Effector memory CD8-positive, alpha-beta T cell (primary cell): ENCODE measurements at regions not wholly inside any gene's neighbourhood (a gene's known extent, or its start where the extent isn't known, plus 50 kb on each side); places are given as distances from the start of the nearest gene placed in this dataset.
A peak's percentile ranks its signal among the peaks of the same experiment; 100 is the strongest.

Experiments
- ATAC-seq: fragments of 150-1000 bp; cut with Tn5 transposase; replicated peaks from 2 replicates; pipeline ENCODE4 v1.10.0; 2021; ENCODE audit warnings: mild to moderate bottlenecking, moderate library complexity
- DNase-seq, 3 experiments: peaks; one replicate each; pipeline ENCODE4 v3.0.0; 2021
- H3K27ac Mint-ChIP-seq, 2 donors: one replicate each; pipeline ENCODE4 v1.8.0; 2022; ENCODE audit warnings: mild to moderate bottlenecking in 2 of 2, mixed read lengths in 2 of 2, moderate library complexity in 2 of 2
- H3K27me3 Mint-ChIP-seq, 2 donors: one replicate each; pipeline ENCODE4 v1.8.0; 2022; ENCODE audit warnings: mixed read lengths in 2 of 2
- H3K36me3 Mint-ChIP-seq: one replicate; pipeline ENCODE4 v1.8.0; 2022; ENCODE audit warnings: mild to moderate bottlenecking, moderate library complexity, mixed read lengths; ENCODE audit not compliant: insufficient read depth
- H3K4me1 Mint-ChIP-seq, 2 donors: one replicate each; pipeline ENCODE4 v1.8.0; 2022; ENCODE audit warnings: low read depth in 2 of 2, mixed read lengths in 2 of 2
- H3K4me3 Mint-ChIP-seq, 2 donors: one replicate each; pipeline ENCODE4 v1.8.0; 2022; ENCODE audit warnings: mild to moderate bottlenecking in 2 of 2, mixed read lengths in 2 of 2, moderate library complexity in 2 of 2
- H3K9me3 Mint-ChIP-seq, 2 donors: one replicate each; pipeline ENCODE4 v1.8.0; 2022; ENCODE audit warnings: mixed read lengths in 2 of 2

- H3K9me3 Mint-ChIP-seq: no peaks in the 10 kb centered on the region
- peak overlapping the region; percentile 65 to 67 for H3K4me3 Mint-ChIP-seq
- peaks cover 37 to 45% of the 10 kb centered on the region in 2 donors for H3K27me3 Mint-ChIP-seq
- H3K27ac Mint-ChIP-seq: no peak overlapping the region
- ATAC-seq (no peak), DNase-seq (no peak)
- H3K4me1 Mint-ChIP-seq: peaks cover 0 to 6% of the 10 kb centered on the region in 2 donors
- no peaks in the 10 kb centered on the region for H3K36me3 Mint-ChIP-seq
These were observed 97.6 kb upstream of the MAML3 start for GRCh38 chr4:140251571-140251970.

DNA sequence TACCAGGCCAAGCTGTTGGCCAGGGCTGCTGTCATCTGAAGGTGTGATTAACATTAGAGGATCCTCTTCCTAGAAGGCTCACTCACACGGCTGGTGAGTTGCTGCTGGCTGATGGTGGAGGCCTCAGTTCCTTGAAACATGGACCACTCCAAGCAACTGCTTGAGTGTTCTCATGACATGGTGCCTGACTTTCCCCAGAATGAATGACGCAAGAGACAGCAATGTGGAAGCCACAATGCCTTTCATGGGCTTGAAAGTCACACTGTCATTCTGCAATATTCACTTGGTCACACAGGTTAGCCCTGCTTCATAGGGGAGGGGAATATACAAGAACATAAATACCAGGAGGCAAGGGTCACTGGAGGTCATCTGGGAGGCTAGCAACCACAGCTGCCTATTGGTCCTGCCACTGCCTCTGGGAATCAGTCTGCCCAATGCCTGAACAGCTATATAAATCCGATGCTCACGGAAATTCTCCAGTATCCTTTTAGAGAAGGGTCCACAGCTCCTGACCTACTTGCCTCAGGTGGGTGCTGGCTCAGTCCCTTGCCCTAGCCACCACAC is 97.1 kb upstream of the MAML3 start:
- Mint-ChIP-seq H3K36me3 (no peaks in the 10 kb centered on the region), H3K4me3 (no peak overlapping the region), H3K4me1 (peaks cover 0 to 6% of the 10 kb centered on the region in 2 donors), H3K9me3 (no peaks in the 10 kb centered on the region), H3K27me3 (peaks cover 37 to 45% of the 10 kb centered on the region in 2 donors), H3K27ac (no peak overlapping the region)
- ATAC-seq: no peak
- no peak for DNase-seq

- peaks cover 0 to 6% of the 10 kb centered on the region in 2 donors for H3K4me1 Mint-ChIP-seq
- no peaks in the 10 kb centered on the region for H3K9me3 Mint-ChIP-seq
- DNase-seq (no peak), ATAC-seq (no peak)
- no peak overlapping the region for H3K4me3 Mint-ChIP-seq
- H3K36me3 Mint-ChIP-seq: no peaks in the 10 kb centered on the region
- no peak overlapping the region for H3K27ac Mint-ChIP-seq
- H3K27me3 Mint-ChIP-seq: peaks cover 37 to 38% of the 10 kb centered on the region in 2 donors
These were observed 95.4 kb upstream of the MAML3 start for GRCh38 chr4:140249351-140249750.

GRCh38 chr4:140247237-140247636 is 93.3 kb upstream of the MAML3 start:
- Mint-ChIP-seq H3K9me3 (no peaks in the 10 kb centered on the region), H3K27ac (no peak overlapping the region), H3K36me3 (no peaks in the 10 kb centered on the region), H3K4me1 (peaks cover 3 to 9% of the 10 kb centered on the region in 2 donors), H3K27me3 (peaks cover 24 to 30% of the 10 kb centered on the region in 2 donors), H3K4me3 (no peak overlapping the region)
- DNase-seq: no peak
- no peak for ATAC-seq

DNA sequence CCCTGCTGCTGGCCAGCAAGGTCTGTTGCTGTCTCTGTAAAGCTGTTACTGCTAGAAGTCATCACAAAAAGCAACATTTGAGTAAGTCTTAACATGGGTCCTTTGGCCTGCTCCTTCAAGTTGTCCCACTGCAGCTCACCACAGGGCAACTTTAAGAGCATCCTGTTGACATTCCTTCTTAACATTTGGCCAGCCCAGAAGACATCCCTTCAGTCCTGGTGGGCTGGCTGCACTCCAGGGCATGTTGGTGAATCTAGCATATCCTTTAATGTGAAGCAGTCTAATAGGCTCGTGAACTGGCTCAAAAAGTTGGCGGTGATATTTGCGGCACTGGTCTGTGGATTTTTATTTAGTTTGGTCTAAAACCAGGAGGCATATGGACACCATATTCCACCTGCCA is 92.2 kb upstream of the MAML3 start:
- DNase-seq: no peak
- Mint-ChIP-seq H3K9me3 (no peaks in the 10 kb centered on the region), H3K4me1 (peaks cover 3 to 9% of the 10 kb centered on the region in 2 donors), H3K4me3 (no peak overlapping the region), H3K36me3 (no peaks in the 10 kb centered on the region), H3K27me3 (peaks cover 14 to 28% of the 10 kb centered on the region in 2 donors), H3K27ac (no peak overlapping the region)
- no peak for ATAC-seq

DNA sequence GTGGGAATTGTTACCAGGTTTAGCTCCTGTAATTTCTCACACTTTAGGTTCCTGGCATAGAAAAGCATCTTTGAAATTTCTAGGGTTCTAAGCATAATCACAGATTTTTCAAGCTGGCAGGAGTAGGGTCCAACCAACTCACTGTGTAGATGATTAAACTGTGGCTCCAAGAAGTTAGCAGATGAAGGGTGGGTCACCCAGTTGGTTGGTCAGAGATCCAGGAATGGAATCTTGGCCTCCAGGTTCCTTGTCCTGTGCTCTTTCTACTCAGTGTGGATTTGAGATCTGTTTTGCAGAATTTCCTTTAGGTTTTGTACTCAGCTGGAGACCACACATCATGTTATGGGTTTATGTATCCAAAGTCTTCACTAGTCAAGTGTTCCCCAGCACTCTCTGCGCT is 90.3 kb upstream of the MAML3 start:
- peaks cover 6 to 28% of the 10 kb centered on the region in 2 donors for H3K27me3 Mint-ChIP-seq
- no peaks in the 10 kb centered on the region for H3K36me3 Mint-ChIP-seq
- H3K27ac Mint-ChIP-seq: no peak overlapping the region
- no peak overlapping the region for H3K4me3 Mint-ChIP-seq
- H3K9me3 Mint-ChIP-seq: no peaks in the 10 kb centered on the region
- H3K4me1 Mint-ChIP-seq: peaks cover 3 to 9% of the 10 kb centered on the region in 2 donors
- no peak for ATAC-seq
- no peak for DNase-seq

DNA sequence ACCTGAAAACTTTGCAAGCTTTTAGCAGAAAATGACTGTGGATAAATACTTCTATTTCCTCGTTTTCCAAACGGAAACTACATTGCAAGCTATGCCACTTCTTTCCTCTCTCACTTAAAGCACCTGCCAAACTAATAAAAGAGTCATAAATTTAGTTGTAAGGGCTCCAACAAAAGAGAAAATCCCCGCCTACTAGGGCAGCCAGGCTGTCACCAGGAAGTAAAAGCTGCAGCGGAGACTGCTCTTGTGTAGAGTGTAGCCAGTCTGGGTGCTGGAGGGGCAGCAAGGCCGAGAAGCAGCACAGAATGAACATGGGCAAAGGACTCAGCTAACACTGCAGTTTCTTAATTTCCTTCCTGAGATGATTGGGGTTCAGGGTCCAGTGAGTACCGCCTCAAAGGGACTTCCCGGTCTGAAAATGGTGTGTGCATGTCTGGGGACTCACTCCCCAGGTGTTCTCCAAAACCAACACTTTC is 89.3 kb upstream of the MAML3 start:
- H3K4me1 Mint-ChIP-seq: peaks cover 3 to 9% of the 10 kb centered on the region in 2 donors
- ATAC-seq (peak; percentile 33), DNase-seq (no peak)
- H3K27ac Mint-ChIP-seq: no peak overlapping the region
- H3K4me3 Mint-ChIP-seq: no peak overlapping the region
- H3K9me3 Mint-ChIP-seq: no peaks in the 10 kb centered on the region
- peaks cover 16 to 28% of the 10 kb centered on the region in 2 donors for H3K27me3 Mint-ChIP-seq
- H3K36me3 Mint-ChIP-seq: no peaks in the 10 kb centered on the region

GRCh38 chr4:140242357-140243277 is 88.6 kb upstream of the MAML3 start:
- Mint-ChIP-seq H3K4me1 (peaks cover 3 to 9% of the 10 kb centered on the region in 2 donors), H3K4me3 (no peak overlapping the region), H3K27me3 (peaks cover 23 to 28% of the 10 kb centered on the region in 2 donors), H3K36me3 (no peaks in the 10 kb centered on the region), H3K27ac (no peak overlapping the region), H3K9me3 (no peaks in the 10 kb centered on the region)
- DNase-seq (no peak), ATAC-seq (peak; percentile 19)

- Mint-ChIP-seq H3K4me3 (no peak overlapping the region), H3K4me1 (peaks cover 3 to 9% of the 10 kb centered on the region in 2 donors), H3K36me3 (no peaks in the 10 kb centered on the region), H3K27ac (no peak overlapping the region), H3K9me3 (no peaks in the 10 kb centered on the region), H3K27me3 (peaks cover 41 to 42% of the 10 kb centered on the region in 2 donors)
- no peak for DNase-seq
- ATAC-seq: no peak
These were observed 86.3 kb upstream of the MAML3 start for GRCh38 chr4:140240237-140240636.

DNA sequence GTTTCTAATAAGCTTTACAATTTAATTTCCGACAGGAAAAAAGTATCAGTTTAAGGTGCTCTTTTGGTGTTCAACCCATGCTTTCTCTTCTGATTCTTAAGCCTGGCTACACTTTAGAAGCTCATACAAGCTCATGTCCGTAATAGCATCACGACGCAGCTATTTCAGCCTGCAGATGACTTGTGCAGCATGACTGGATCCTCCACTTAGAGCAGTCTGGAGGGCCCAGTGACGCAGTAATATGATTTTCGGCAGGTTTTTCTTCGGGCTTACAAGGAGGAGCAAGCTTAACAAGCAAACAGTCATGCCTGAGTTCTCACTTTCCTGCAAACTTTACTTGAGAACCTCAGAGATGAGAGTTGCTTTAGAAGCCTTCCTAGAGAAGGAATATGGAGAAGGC is 85.3 kb upstream of the MAML3 start:
- ATAC-seq (no peak), DNase-seq (no peak)
- Mint-ChIP-seq H3K9me3 (no peaks in the 10 kb centered on the region), H3K4me3 (no peak overlapping the region), H3K36me3 (no peaks in the 10 kb centered on the region), H3K27ac (no peak overlapping the region), H3K27me3 (peaks cover 41 to 42% of the 10 kb centered on the region in 2 donors), H3K4me1 (peaks cover 3 to 9% of the 10 kb centered on the region in 2 donors)

DNA sequence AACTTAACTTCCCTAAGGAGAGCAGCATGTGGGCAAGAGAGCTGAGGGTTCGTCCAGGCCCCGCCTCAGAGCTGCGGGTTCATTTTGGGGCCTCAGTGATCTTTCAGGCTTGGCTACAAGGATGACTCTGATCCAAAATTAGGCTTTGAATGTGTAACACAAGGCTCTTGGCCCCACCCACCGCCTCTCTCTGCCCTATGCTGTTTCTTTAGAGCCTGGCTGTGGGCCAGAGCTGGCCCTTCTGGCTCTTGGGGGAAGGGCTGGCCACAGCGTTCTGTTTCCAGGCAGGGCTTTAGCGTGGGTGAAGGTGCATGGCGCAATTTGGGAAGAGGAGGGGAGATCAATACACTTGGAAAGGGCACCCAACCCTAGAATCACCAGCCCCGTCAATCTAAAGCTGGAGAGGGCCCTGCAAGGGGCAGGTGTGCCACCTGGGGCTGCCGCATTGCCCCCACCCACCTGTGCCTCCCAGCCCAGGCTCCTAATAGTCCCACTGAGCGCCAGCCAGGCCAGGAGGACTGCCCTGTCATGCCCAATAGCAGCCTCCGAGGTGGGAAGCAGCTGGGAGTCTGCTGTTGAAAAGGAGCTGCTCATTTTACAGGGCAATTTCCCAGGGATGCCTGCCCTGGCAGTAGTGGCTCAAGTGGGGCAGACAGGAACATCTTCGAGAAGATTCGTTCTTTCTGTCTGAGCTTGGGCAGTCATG is 84.5 kb upstream of the MAML3 start:
- Mint-ChIP-seq H3K9me3 (no peaks in the 10 kb centered on the region), H3K27ac (no peak overlapping the region), H3K27me3 (peaks cover 41 to 42% of the 10 kb centered on the region in 2 donors), H3K4me1 (peaks cover 3 to 7% of the 10 kb centered on the region in 2 donors), H3K36me3 (no peaks in the 10 kb centered on the region), H3K4me3 (no peak overlapping the region)
- DNase-seq (no peak), ATAC-seq (no peak)

- Mint-ChIP-seq H3K4me3 (no peak overlapping the region), H3K27ac (no peak overlapping the region), H3K27me3 (peaks cover 41 to 42% of the 10 kb centered on the region in 2 donors), H3K9me3 (no peaks in the 10 kb centered on the region), H3K4me1 (peaks cover 2 to 3% of the 10 kb centered on the region in 2 donors), H3K36me3 (no peaks in the 10 kb centered on the region)
- ATAC-seq (no peak), DNase-seq (no peak)
These were observed 83.8 kb upstream of the MAML3 start for GRCh38 chr4:140237616-140238350.

DNA sequence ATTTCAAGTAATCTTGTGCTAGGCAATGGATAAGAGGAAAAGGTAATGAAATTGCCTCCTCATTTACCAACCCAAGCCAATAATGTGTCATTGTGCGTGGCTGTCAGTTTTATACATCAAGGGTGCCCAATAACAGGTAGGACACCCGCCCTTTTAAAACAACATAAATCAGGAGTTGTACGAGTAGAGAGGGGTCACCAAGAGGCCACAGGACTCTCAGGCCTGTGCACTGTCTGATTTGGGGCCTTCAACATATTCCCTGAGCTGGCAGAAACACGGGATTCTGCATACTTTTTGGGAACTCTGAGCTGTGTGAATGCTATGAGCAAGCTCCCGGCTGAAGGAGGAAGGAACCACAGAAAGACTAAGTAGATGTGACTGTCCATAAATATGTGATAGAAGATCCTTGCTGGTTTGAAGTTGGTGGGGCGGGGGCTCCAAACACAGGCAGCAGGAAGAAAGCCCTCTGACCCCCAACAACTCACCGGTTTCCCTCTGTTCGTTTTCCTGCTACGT is 82.7 kb upstream of the MAML3 start:
- no peaks in the 10 kb centered on the region for H3K4me1 Mint-ChIP-seq
- no peak overlapping the region for H3K27ac Mint-ChIP-seq
- no peaks in the 10 kb centered on the region for H3K9me3 Mint-ChIP-seq
- no peaks in the 10 kb centered on the region for H3K36me3 Mint-ChIP-seq
- no peak overlapping the region for H3K4me3 Mint-ChIP-seq
- ATAC-seq (no peak), DNase-seq (no peak)
- H3K27me3 Mint-ChIP-seq: peaks cover 34 to 48% of the 10 kb centered on the region in 2 donors
